H9 (cell line): ENCODE measurements at regions not wholly inside any gene's neighbourhood (a gene's known extent, or its start where the extent isn't known, plus 50 kb on each side); places are given as distances from the start of the nearest gene placed in this dataset.

Experiments
- DNase-seq: peaks from one replicate; pipeline ENCODE4 v3.0.0-alpha.2; 2017
- H2AFZ ChIP-seq: one replicate; pipeline ENCODE4 v1.6.1; 2013; ENCODE audit warnings: mild to moderate bottlenecking, low read length, control low read depth, moderate library complexity
- H2AK5ac ChIP-seq: 2 replicates; pipeline ENCODE4 v1.6.1; 2013; ENCODE audit warnings: low read length, control low read depth, mixed read lengths; ENCODE audit not compliant: insufficient read length
- H2BK120ac ChIP-seq: one replicate; pipeline ENCODE4 v1.6.1; 2013; ENCODE audit warnings: low read depth, mild to moderate bottlenecking, low read length, control low read depth, inconsistent platforms; ENCODE audit not compliant: poor library complexity, severe bottlenecking
- H2BK12ac ChIP-seq: 2 replicates; pipeline ENCODE4 v1.6.1; 2013; ENCODE audit warnings: low read length, control low read depth, mixed read lengths, low read depth; ENCODE audit not compliant: insufficient read length
- H2BK15ac ChIP-seq: 2 replicates; pipeline ENCODE4 v1.6.1; 2013; ENCODE audit warnings: low read depth, low read length, control low read depth
- H2BK20ac ChIP-seq: one replicate; pipeline ENCODE4 v1.6.1; 2013; ENCODE audit warnings: low read depth, mild to moderate bottlenecking, low read length, control low read depth, inconsistent platforms; ENCODE audit not compliant: poor library complexity, severe bottlenecking
- H2BK5ac ChIP-seq: 2 replicates; pipeline ENCODE4 v1.6.1; 2013; ENCODE audit warnings: low read length, control low read depth, mixed read lengths; ENCODE audit not compliant: insufficient read length
- H3K14ac ChIP-seq: 2 replicates; pipeline ENCODE4 v1.6.1; 2013; ENCODE audit warnings: low read length, control low read depth; ENCODE audit not compliant: insufficient read depth
- H3K18ac ChIP-seq: 2 replicates; pipeline ENCODE4 v1.6.1; 2013; ENCODE audit warnings: low read depth, mild to moderate bottlenecking, mixed read lengths, low read length, control low read depth; ENCODE audit not compliant: insufficient read length
- H3K23ac ChIP-seq: 2 replicates; pipeline ENCODE4 v1.6.1; 2013; ENCODE audit warnings: low read length, control low read depth, mixed read lengths, low read depth; ENCODE audit not compliant: insufficient read length
- H3K23me2 ChIP-seq: 2 replicates; pipeline ENCODE4 v1.6.1; 2013; ENCODE audit warnings: low read depth, mild to moderate bottlenecking, mixed read lengths, low read length, control low read depth; ENCODE audit not compliant: insufficient read length, poor library complexity, severe bottlenecking
- H3K27ac ChIP-seq: 2 replicates; pipeline ENCODE4 v1.5.1; 2013; ENCODE audit warnings: low read length, control low read depth, mixed read lengths, low read depth; ENCODE audit not compliant: insufficient read length
- H3K27me3 ChIP-seq: 2 replicates; pipeline ENCODE4 v1.6.1; 2013; ENCODE audit warnings: low read length, control low read depth, inconsistent platforms; ENCODE audit not compliant: insufficient read depth
- H3K4ac ChIP-seq: 2 replicates; pipeline ENCODE4 v1.6.1; 2013; ENCODE audit warnings: low read depth, mild to moderate bottlenecking, control low read depth, inconsistent platforms, low read length, moderate library complexity
- H3K4me1 ChIP-seq: 2 replicates; pipeline ENCODE4 v1.6.1; 2013; ENCODE audit warnings: low read length, control low read depth, inconsistent platforms; ENCODE audit not compliant: insufficient read depth
- H3K4me2 ChIP-seq: 2 replicates; pipeline ENCODE4 v1.6.1; 2013; ENCODE audit warnings: low read length, control low read depth, mixed read lengths; ENCODE audit not compliant: insufficient read length, insufficient read depth
- H3K56ac ChIP-seq: 2 replicates; pipeline ENCODE4 v1.6.1; 2013; ENCODE audit warnings: low read depth, mild to moderate bottlenecking, mixed read lengths, low read length, control low read depth; ENCODE audit not compliant: insufficient read length
- H3K79me1 ChIP-seq: 2 replicates; pipeline ENCODE4 v1.6.1; 2013; ENCODE audit warnings: low read depth, mild to moderate bottlenecking, moderate library complexity, low read length, control low read depth, inconsistent platforms; ENCODE audit not compliant: insufficient read depth, poor library complexity, severe bottlenecking
- H3K79me2 ChIP-seq: 2 replicates; pipeline ENCODE4 v1.6.1; 2013; ENCODE audit warnings: low read length, control low read depth, inconsistent platforms; ENCODE audit not compliant: insufficient read depth
- H3K9ac ChIP-seq: 2 replicates; pipeline ENCODE4 v1.6.1; 2013; ENCODE audit warnings: low read length, control low read depth, mixed read lengths; ENCODE audit not compliant: insufficient read length; ENCODE audit errors: extremely low read depth
- H3K9me3 ChIP-seq: one replicate; pipeline ENCODE4 v1.6.1; 2013; ENCODE audit warnings: low read depth, low read length, inconsistent platforms; ENCODE audit not compliant: control insufficient read depth
- H3T11ph ChIP-seq: one replicate; pipeline ENCODE4 v1.6.1; 2013; ENCODE audit warnings: mild to moderate bottlenecking, low read length, control low read depth, inconsistent platforms
- H4K20me1 ChIP-seq: one replicate; pipeline ENCODE4 v1.6.1; 2013; ENCODE audit not compliant: control insufficient read depth, insufficient read length, insufficient read depth
- H4K5ac ChIP-seq: 2 replicates; pipeline ENCODE4 v1.6.1; 2013; ENCODE audit warnings: low read depth, mild to moderate bottlenecking, mixed read lengths, low read length, control low read depth; ENCODE audit not compliant: insufficient read length
- H4K8ac ChIP-seq: replicated peaks from 2 replicates; pipeline ENCODE4 v1.6.1; 2013; ENCODE audit warnings: low read length, control low read depth, mixed read lengths, low read depth; ENCODE audit not compliant: insufficient read length
- H4K91ac ChIP-seq: 2 replicates; pipeline ENCODE4 v1.6.1; 2013; ENCODE audit warnings: low read depth, mild to moderate bottlenecking, moderate library complexity, mixed read lengths, low read length, control low read depth; ENCODE audit not compliant: insufficient read length
- H3K27ac Mint-ChIP-seq, 3 experiments: 2 replicates in 2 of 3; 3 replicates in 1 of 3; pipeline ENCODE4 v1.8.0; 2020 to 2021; ENCODE audit warnings: mixed read lengths in 3 of 3, mild to moderate bottlenecking in 1 of 3, moderate library complexity in 1 of 3
- H3K27me3 Mint-ChIP-seq: 2 replicates; pipeline ENCODE4 v1.8.0; 2021; ENCODE audit warnings: low read depth, mild to moderate bottlenecking, moderate library complexity, mixed read lengths
- H3K36me3 Mint-ChIP-seq, 3 experiments: 2 replicates in 2 of 3; 3 replicates in 1 of 3; pipeline ENCODE4 v1.8.0; 2020 to 2021; ENCODE audit warnings: low read depth in 3 of 3, mixed read lengths in 3 of 3; ENCODE audit not compliant: insufficient read depth in 1 of 3
- H3K4me1 Mint-ChIP-seq, 2 experiments: 2 replicates each; pipeline ENCODE4 v1.8.0; 2020; ENCODE audit warnings: mixed read lengths in 2 of 2
- H3K4me3 Mint-ChIP-seq, 2 experiments: 2 replicates in 1 of 2; 3 replicates in 1 of 2; pipeline ENCODE4 v1.8.0; 2020 to 2021; ENCODE audit warnings: mild to moderate bottlenecking in 2 of 2, mixed read lengths in 2 of 2, moderate library complexity in 1 of 2
- H3K9me3 Mint-ChIP-seq, 2 experiments: 2 replicates in 1 of 2; 3 replicates in 1 of 2; pipeline ENCODE4 v1.8.0; 2020; ENCODE audit warnings: mild to moderate bottlenecking in 2 of 2, mixed read lengths in 2 of 2, moderate library complexity in 1 of 2
- CTCF ChIP-seq: fragments of 200-600 bp; sonication (generic); conservative IDR thresholded peaks from 3 replicates; pipeline ENCODE4 v1.8.0; 2021; ENCODE audit warnings: antibody characterized with exemption, mild to moderate bottlenecking
- WGBS: extraction: QIAGEN DNeasy Blood & Tissue Kit; methylation state at CpG from one replicate; pipeline ENCODE4 v1.1.7; 2013; ENCODE audit warnings: missing lambda C conversion rate, low lambda C conversion rate, mixed read lengths; ENCODE audit not compliant: insufficient read length; ENCODE audit errors: extremely low coverage; 5-methylcytosine and 5-hydroxymethylcytosine counted together

DNA sequence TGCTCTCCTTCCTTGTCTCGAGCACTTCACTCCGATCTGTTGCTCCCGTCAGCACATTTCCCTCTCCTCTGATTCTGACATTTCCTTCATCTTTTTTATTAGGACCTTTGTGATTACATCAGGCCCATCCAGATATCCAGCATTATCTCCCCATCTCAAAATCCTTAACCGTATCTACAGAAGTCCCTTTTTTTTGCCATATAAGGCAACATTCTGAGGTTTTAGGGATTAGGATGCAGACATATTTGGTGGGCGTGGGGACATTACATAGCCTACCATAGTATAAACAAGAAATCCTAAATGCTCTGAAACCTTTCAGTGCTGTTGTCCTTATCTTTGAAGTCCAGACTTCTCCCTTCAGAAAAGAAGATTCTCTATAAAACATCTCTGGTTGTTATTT lies 505.0 kb upstream of the PITX2 start:
- no peaks in the 10 kb centered on the region; a peak in 1 of 4 replicates for H3K4me1 Mint-ChIP-seq

More for the DNA sequence above, 505.0 kb upstream of the PITX2 start:
- peak overlapping the region; percentile 14 for H2AFZ ChIP-seq
- H2BK120ac ChIP-seq, result no peak overlapping the region
- Mint-ChIP-seq H3K27me3 (no peaks in the 10 kb centered on the region; the same call in 1 of the 2 replicates), H3K36me3 (no peaks in the 10 kb centered on the region), H3K27ac (no peak overlapping the region; a peak in 1 of 7 replicates), H3K9me3 (no peaks in the 10 kb centered on the region), H3K4me3 (no peak overlapping the region)
- no peak overlapping the region for H2BK5ac ChIP-seq
- H3K4me2 ChIP-seq, result no peak overlapping the region
- no peak overlapping the region for H2AK5ac ChIP-seq
- no peaks in the 10 kb centered on the region for H3K4me1 ChIP-seq
- no peaks in the 10 kb centered on the region for H3K27me3 ChIP-seq
- H4K91ac ChIP-seq, result no peak overlapping the region
- H3K79me1 ChIP-seq, result no peaks in the 10 kb centered on the region
- no peak overlapping the region for H3K4ac ChIP-seq
- TF ChIP-seq CTCF, result no peak
- H4K8ac ChIP-seq, result no peak overlapping the region
- no peak overlapping the region for H3K14ac ChIP-seq
- no CpG with 5 or more reads among the region's 5 CpGs for WGBS
- no peak for DNase-seq
- no peaks in the 10 kb centered on the region for H4K20me1 ChIP-seq
- H3K56ac ChIP-seq, result no peak overlapping the region
- H3K18ac ChIP-seq, result no peak overlapping the region
- H3K9ac ChIP-seq, result no peak overlapping the region
- H3K23ac ChIP-seq, result no peak overlapping the region
- no peak overlapping the region for H2BK12ac ChIP-seq
- no peaks in the 10 kb centered on the region for H3K9me3 ChIP-seq
- no peak overlapping the region for H4K5ac ChIP-seq
- H3T11ph ChIP-seq, result no peak overlapping the region
- H2BK20ac ChIP-seq, result no peak overlapping the region
- H3K27ac ChIP-seq, result no peak overlapping the region
- H3K23me2 ChIP-seq, result no peaks in the 10 kb centered on the region
- H3K79me2 ChIP-seq, result no peaks in the 10 kb centered on the region
- H2BK15ac ChIP-seq, result no peak overlapping the region
